ENCODE measurements at regions not wholly inside any gene's neighbourhood (a gene's known extent, or its start where the extent isn't known, plus 50 kb on each side); places are given as distances from the start of the nearest gene placed in this dataset.

DNA sequence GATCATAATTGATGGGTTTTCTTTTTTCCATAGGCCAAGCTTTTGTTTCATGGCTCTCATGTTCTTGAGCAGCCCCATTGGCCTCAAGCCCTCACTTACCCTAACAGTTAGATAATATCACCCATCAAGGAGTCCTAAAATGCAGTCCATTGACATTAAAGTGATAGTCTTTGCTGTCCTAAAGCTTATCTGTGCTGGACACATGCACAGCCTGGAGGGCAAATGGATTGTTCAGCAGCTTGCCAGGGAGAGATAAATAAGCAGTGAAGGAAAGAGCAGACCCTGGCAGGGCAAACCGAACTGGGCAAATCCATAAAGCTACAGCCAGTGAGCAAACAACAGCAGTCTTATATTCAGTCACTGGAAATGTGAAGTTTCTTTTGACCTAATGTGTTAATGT is 199.6 kb upstream of the MID1 start:
- no peak for FAIRE-seq

DNA sequence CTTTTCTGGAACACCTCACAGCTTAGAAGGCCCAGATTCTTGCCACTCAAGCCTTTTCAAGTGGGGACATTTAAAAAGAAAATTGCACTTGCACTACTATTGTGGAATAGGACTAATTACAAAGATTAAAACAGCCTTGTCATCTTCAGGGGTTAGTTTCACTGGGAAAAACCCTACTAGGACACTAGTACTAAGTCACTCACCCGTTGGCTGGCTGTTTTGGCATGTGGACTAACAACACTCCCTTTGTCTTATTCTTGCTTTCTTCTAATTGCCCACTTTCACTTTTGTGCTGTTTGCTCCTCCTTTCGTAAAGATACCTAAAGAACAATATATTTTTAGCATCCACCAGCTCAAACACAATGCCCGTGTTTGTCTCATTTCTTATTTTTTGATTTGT is 200.9 kb upstream of the MID1 start:
- FAIRE-seq: no peak

DNA sequence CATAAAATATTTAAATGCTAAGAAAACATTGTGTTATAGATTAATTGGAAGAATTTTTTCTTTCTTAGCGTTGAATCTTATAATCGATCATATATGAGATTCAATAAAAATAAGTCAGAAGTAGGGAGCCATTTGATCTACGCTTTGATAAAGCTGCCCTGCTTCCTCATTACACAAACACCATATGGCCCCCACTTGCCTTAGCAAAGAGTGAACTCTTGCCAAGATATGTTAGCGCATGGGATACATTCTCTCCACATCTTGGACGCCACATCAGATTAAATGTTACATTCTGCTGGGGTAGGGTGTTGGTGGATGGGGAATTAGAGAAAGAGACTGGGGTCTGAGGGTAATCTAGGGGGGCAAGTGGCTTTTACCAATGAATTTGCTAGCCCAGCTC is 207.7 kb upstream of the MID1 start:
- FAIRE-seq: no peak

DNA sequence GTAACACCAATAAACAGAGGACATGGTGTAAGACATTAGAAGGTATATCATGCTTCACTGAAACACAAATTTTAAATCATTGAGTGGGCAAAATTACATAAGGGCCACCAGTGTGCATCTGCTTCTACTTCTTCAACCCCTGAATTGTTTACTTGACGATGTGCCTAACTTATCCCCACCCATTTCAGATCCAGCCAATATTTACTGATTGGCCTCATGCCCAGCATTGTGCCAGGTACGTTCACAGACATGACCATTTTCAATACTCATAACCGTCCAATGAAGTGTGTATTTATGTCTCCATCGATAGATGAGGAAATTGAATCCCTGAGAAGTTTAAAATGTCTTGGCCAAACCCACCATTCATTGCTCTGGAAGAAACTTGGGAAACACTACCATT is 208.3 kb upstream of the MID1 start:
- FAIRE-seq: no peak

DNA sequence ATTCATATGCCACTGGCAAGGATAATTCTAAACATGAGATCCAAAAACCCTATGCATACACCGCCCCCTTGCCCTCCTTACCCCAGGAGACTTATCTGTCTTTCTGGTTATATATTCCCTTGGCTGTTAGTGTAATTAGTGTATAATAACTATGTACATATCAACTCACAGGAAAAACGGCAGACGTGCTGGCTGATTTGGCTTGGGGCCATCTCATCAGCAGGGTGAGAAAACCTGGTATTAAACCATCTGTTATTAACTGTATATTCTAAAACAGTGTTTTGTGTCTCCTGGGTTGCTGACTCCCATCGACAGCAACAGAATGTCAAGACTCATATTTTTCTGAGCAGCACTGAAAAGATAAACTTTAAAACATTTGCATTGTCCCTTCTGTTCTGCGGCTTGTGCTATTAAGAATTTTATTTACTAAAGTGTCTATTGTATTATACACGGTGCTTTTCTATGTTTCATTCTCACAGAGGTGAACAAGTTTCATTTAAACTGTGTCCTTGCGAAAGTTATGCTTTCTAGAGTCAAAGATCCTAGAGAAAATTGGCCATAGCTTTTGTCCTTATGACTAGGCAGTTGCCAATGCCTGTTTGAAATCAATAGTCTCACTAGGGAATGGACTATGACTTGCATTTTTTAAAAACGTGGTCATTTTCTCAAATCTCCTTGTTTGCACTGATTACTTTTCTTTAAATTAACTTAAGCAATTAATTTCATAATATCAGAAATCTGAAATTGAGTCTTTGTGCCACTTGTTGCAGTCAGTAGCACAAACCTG is 211.5 kb upstream of the MID1 start:
- no peak for FAIRE-seq

DNA sequence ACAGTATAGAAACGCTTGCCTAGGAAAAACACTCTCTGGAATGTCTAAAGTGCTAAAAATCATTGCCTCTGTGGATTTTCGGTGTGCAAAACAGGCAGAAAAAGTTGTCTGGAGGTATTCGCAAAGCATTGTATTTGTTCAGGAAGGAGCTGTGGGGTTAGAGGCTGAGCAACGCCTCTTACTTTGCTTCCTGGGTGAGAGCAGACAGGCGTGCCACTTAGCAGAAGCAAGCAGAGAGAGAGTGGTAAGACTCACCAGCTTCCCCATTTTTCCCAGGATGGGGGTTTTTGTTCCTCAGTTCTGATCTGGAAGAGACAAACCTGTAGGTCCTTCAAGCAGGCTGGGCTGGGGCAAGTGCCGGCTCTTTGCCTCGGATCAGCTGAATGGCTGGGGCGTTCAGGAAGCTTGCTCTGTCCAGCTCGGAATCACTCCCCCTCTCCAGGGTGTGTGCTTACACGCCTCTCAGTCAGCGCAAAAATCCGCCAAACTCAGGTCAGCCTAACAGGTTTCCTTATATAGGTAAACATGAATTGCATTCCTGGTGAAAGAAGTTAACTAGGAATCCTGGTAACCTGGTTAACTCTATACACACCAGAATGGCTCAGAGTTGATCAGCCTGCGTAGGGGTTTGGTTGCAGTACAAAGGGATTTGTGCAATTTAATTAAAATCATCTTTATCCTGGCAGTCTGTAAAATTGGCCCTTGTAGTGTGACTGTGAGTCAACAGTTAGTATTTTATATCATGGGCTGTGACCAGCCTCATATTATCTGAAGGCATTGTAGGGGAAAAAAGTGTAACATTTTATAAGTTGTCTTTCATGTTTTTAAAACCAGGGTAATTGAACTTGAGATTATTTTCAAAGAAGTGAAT is 213.1 kb upstream of the MID1 start:
- FAIRE-seq: no peak

DNA sequence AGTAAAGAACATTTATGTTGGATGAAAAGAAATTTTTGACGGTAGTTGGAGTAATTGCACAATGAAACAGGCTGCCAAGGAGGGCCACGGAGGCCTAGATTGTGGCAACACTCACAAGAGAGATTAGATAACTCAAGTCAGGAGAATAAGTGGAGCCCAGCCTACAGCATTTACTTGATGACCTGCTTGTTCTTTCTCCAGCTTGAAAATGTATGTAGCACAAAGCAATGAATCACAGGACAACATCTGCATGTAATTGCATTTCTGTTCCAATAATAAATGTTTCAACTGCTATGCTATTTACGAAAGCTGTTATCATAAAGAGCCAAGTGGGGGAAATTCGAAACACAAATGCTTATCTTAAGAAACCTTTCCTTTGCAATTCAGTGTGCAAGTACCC is 221.2 kb upstream of the MID1 start:
- FAIRE-seq: no peak

DNA sequence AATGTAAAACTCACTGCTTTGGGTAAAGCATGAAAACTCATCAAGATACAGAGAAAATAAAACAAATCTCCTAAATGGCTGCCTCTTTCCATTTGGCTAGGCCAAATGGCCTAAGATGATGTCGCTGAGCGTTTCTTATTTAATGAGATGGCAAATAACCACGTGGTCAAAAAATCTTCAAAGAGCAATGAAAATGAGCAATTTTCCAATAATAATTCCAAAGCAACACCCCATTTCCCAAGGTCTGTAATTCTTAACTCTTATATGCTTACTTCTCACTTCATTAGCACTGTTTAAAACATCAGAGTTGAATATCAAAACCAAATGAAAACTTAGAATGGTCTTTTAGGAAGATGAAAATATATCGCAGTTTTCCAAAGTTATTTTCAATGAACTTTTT is 222.3 kb upstream of the MID1 start:
- FAIRE-seq: no peak

DNA sequence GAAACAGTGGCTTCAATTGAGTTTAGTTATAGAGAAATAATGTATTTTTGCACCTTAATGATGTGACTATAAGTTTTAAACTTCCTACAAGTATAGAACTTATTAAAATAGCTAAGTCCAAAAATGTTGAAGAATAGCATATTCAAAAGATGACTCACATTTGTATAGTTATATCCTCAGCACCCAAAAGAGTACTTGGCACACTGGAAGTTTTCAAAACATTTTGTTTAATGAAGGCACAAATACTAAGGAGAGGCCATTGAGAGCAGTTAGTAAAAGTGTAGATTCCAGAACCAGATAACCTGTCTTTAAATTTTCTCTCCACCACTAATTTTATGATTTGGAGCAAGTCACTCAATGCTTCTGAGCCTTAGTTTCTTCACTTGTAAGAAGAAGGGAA is 226.9 kb upstream of the MID1 start:
- no peak for FAIRE-seq

DNA sequence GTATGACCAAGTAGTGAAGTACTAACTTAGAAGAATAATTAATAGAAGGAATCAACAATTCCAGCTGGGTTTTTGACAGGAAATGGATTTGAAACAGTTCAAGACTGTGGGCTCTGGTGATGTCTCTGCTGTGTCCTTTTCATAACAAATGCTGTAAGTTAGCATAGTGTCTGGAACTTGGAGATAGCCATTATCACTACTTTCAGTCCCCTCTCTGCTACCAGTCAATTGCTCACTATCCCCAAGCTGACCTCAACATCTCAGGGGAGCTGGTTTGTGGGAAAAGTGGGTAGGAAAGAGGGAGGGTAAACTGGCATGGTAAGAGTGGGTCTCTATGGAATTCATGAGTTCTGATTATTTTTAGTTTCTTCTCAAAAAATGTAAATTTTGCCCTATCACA is 231.4 kb upstream of the MID1 start:
- no peak for FAIRE-seq

DNA sequence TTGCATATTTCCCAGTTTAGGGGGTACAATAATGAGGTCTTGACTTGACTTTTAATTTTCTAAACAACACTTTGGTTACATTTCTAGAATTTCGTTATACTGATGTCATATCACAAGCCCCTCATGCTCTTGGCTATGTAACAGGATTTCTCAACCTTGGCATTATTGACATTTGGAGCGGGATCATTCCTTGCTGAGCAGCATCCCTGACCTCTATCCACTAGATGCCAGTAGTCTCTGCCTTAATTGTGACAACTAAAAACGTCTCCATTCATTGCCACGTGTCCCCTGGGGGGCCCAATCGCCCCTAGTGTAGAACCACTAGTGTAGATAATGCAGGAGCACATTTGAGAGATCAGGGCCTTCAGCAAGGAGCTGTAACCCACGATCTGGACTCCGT is 234.2 kb upstream of the MID1 start:
- no peak for FAIRE-seq

DNA sequence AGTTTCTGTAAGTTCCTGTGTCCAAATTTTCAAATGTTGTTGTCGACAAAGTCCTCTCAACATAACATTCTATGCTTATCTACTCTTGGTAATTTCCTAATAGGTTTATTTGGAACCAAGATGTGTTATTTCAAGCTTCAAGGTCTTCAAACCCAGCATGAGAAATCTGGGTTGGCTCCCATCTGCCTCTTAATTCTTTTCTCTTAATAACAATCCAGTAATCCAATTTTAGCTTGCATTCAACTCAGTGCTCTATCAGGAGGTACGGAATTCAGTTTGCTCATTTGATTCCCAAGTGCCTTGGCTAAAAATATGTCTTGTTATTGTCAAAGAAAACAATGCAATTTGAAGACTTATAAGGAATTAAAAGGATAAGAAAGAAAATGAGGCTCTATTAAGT is 235.5 kb upstream of the MID1 start:
- FAIRE-seq: no peak

DNA sequence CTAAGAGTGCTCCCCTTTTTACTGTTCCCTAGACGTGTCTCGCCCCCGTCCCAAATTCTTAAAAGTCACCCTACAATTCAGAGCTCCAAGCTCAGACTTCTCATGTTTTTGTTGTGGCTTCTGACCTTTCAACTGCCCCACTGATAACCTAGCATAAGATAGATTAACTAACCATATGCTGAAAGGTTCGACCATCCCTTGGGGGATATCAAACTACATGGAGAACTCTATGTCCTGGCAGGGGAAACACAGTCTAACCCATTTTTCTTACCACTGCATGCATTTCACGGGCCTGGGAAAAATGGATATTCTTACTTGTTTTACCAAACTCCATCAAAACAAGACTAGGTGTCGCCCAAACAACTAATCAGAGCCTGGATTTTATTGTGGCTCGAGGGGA is 236.4 kb upstream of the MID1 start:
- FAIRE-seq: no peak

DNA sequence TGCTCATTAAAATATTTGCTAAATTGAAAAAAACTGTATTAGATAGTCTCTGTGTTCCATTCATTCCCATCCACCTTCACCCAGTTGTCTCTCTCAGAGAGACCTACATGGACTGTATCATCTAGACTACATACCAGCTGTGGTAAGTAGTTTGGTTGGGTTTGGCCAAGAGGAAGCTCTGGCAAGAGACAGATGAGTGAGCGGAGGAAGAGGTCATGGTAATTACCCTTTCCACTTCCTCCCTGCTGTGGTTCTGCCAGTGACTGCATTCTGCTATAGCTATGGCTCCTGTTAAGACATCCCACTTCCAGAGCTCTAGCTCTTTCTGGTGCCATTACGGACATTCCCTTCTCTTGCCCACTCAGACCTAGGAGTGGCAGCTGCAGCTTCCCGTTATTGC is 239.0 kb upstream of the MID1 start:
- no peak for FAIRE-seq

DNA sequence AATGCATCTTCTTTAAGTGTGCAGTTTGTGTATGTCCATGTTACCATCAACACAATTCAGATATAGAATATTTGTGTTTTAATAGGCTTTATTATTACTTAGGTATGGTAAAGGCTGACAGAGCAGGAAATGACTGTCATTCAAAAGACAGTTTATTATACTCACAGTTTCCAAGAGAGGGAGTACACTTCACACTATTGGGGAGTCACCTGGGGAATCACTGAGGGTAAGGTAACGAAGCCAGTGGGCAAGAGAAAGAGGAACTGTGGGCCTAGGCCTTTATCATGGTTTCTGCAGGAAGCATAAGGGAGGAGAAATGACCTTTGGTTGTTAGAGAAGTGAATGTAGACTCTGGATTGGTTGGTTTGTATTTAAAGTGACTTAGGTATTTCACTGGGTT is 235.1 kb upstream of the HCCS start:
- FAIRE-seq: no peak

DNA sequence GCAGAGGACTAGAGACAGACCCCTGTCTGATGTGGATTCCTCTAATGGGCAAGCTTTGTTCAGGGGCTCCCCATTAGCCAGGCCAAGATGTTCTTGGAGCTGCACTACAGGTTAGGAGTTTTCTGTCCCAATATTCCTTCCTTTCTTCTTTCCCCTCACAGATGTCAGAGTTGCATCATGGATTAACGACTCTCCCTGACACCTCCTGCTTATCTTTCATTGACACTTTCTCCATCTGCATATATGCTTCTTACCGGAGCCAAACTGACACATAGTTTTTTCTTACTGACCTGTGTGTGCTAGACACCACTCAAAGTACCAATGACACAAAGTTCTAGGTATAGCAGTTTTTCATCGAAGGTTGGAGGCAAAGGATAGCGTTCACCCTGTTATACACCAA is 228.6 kb upstream of the HCCS start:
- no peak for FAIRE-seq

DNA sequence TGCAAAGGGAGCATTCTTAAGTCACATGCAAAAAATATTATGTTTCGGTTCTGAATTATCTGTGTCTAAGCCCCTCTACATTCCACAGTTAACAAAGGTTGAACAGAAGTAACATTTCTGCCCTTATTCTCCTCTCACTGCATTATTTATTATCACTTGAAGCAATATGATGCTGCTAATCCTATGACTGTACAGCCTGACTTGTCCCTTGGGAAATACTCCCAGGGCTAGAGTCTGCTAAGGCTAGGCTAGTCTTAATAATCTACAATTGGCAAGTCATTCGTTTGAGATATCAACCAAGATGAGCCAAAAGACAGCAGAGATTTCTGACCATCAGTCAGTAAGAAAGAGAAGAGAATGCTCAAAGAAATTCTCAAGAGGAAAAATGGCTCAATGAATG is 226.9 kb upstream of the HCCS start:
- FAIRE-seq: no peak

DNA sequence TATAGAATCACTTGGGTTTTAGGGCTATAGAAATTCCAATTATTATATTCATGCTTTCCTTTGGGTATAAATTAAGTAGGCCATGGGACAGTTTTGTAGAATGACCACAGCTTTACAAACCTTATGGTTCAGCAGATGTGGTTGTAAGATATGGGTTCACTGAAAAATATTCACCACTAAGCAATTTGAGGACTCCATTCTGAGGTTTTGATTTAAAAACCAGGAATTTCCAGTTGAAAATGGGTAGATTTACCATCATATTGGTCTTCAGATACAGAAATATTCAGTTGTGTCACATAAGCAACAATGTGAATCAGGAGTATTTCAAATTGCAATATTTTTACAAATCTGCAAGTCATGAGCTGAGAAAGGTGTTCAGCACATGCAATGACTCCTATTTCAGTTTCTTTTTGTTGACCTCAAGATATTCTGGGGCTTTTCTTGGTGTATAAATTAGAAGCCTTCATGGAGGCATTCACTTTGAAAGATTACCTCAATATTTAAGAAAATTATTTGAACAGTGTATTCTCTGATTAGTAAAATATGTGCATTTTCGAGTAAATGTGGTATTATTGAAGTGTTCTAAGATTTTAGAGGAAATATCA is 218.4 kb upstream of the HCCS start:
- FAIRE-seq: no peak

DNA sequence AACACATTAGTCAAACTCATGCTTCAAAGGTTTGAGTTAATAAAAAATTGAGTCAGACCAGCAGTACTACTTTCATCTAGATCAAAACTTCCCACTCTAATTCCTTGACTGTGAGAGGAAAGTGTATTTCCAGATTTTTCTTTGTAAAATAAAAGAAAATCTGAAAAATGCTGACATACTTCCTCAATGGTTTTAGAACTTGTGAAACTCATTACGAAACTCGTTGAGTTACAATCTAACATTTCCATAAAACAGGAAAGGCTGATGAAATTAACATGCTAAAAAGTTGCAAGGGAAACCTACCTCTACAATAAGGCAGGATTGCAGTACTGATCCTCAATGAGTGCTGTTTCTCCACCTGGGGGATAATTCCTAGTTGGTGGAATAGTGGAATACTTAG is 217.8 kb upstream of the HCCS start:
- FAIRE-seq: no peak

DNA sequence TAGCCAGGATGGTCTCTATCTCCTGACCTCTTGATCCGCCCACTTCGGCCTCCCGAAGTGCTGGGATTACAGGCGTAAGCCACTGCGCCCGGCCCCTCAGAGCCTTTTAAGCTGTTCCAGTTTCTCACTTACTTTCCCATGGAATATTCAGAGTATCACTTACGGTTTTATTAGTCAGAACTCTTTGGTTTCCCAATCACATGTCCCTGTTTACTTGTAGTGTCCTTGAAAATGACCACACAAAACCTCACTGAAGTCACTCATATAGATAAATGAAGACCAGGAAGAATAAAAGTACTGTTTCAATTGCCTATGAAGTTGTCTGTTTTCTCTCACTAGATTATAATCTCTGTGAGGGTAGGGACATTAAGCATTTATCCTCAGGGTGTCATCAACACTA is 217.2 kb upstream of the HCCS start:
- FAIRE-seq: no peak

DNA sequence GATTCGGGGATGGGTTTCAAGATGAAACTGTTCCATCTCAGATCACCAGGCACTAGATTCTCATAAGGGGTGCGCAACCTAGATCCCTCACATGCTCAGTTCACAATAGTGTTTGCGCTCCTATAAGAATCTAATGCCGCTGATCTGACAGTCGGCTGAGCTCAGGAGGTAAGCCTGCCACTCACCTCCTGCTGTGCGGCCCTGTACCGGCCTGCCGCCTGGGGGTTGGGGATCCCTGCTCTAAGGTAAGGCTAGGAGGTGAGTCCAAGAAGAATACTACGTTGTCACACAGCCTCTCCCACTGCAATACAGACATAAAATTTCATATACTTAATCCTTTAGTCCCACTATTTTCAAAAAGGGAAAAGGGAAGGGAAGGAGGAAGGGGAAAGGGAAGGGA is 213.4 kb upstream of the HCCS start:
- FAIRE-seq: no peak

DNA sequence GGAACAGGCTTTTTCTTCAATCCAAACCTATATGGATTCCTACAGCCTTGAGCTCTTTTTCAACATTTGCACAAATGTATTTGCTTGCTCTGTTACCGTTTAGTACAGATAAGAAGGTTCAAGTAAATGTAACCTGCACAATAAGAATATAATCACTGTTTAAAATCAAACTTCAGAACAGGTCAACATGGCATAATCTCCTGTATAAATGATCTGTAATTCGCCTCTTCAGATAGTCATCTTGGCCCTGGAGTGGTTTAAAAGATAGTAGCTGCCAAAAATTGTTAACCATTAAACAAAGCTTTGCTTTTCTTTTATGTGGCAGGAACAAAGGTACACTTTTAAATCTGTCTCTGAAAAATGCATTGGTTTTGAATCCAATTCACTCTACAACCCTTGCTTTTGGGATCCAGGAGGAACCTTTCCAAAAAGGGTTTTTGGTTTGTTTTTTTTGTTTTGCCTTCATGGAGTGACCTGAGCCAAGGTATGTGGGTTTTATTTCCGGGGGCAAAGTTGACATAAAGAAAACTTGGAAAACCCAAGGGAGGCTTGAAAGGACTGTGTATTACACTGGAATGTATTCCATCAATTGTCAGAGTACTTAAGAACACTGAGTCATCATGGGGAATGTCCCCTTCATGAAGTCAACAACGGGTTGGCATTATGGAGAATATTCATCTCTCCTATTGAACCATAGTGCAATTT is 210.4 kb upstream of the HCCS start:
- no peak for FAIRE-seq

DNA sequence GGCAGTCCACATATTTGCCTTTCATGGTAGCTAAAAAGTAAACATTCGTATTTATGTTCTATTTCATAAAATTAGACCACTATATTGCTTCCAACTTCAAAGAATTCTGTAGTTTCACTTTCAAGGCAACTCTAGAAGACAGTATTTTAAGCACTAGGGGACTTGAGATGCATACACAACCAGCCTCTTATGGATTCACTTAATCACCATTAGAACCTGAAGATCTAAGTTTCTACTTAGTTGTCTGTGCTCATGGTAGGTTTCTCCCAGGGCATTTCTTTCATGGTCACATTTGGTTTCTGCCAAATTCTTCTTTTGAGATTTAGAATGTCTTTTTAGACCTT is 209.9 kb upstream of the HCCS start:
- peak; percentile 35 for FAIRE-seq

DNA sequence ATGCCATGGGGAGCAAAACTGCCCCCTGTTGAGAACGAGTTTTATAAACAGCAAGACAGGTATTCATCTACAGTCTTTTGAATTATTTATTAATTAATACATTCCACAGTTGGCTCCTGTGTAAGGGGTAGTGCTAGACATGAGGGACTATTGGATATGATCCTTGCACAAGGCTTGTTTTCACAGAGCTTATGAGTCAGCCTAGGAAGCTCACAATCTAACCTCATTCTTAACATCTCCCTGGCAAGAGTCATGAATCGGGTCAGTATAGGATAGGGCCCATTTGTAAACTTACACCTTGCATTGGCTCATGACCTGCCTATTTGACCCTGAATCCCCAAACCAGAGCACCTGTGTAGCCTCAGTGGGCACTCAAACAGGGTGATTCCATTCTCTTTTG is 209.1 kb upstream of the HCCS start:
- FAIRE-seq: no peak

Data from A204.1 (cell line).